Glomerular endothelial cell (primary cell): ENCODE measurements at regions not wholly inside any gene's neighbourhood (a gene's known extent, or its start where the extent isn't known, plus 50 kb on each side); places are given as distances from the start of the nearest gene placed in this dataset.
"Not testable (repeated sequence)": the region's sequence is repeated elsewhere in the genome, so short reads cannot be mapped to it uniquely, and the experiment has no call there.

ENCODE experiments used
- DNase-seq: peaks from one replicate; pipeline ENCODE4 v3.0.0-alpha.2; 2011; ENCODE audit warnings: low read depth, low spot score; ENCODE audit errors: extremely low read depth

- no peak for DNase-seq
Observed at GRCh38 chr2:82237994-82238662, 1933.6 kb upstream of the LRRTM1 start.

- no peak for DNase-seq
Observed at GRCh38 chr2:82234283-82234874, 1929.8 kb upstream of the LRRTM1 start.

GRCh38 chr2:82233806-82234205 is 1929.3 kb upstream of the LRRTM1 start:
- no peak for DNase-seq

GRCh38 chr2:82230406-82230805 is 1925.9 kb upstream of the LRRTM1 start:
- DNase-seq, result no peak

- no peak for DNase-seq
Observed at GRCh38 chr2:82226441-82226840, 1921.9 kb upstream of the LRRTM1 start.

GRCh38 chr2:82224301-82224940 is 1919.9 kb upstream of the LRRTM1 start:
- DNase-seq, result no peak

- no peak for DNase-seq
Observed at GRCh38 chr2:82215212-82215611, 1910.7 kb upstream of the LRRTM1 start.

- DNase-seq, result no peak
Observed at GRCh38 chr2:82199493-82199852, 1894.9 kb upstream of the LRRTM1 start.

- DNase-seq, result no peak
Observed at GRCh38 chr2:82198809-82199492, 1894.4 kb upstream of the LRRTM1 start.

GRCh38 chr2:82182270-82182669 is 1877.7 kb upstream of the LRRTM1 start:
- no peak for DNase-seq

GRCh38 chr2:82175210-82175609 is 1870.7 kb upstream of the LRRTM1 start:
- DNase-seq, result not testable (repeated sequence)

GRCh38 chr2:82172483-82172882 is 1867.9 kb upstream of the LRRTM1 start:
- DNase-seq, result no peak

- DNase-seq, result no peak
Observed at GRCh38 chr2:82169379-82169778, 1864.8 kb upstream of the LRRTM1 start.

GRCh38 chr2:82165377-82165776 is 1860.8 kb upstream of the LRRTM1 start:
- no peak for DNase-seq

GRCh38 chr2:82158150-82158549 is 1853.6 kb upstream of the LRRTM1 start:
- DNase-seq, result no peak

- DNase-seq, result no peak
Observed at GRCh38 chr2:82155469-82155868, 1850.9 kb upstream of the LRRTM1 start.

GRCh38 chr2:82143343-82143742 is 1838.8 kb upstream of the LRRTM1 start:
- DNase-seq, result no peak

- DNase-seq, result no peak
Observed at GRCh38 chr2:82139979-82140611, 1835.5 kb upstream of the LRRTM1 start.

GRCh38 chr2:82137441-82137840 is 1832.9 kb upstream of the LRRTM1 start:
- no peak for DNase-seq

- DNase-seq, result no peak
Observed at GRCh38 chr2:82128051-82128450, 1823.5 kb upstream of the LRRTM1 start.

- no peak for DNase-seq
Observed at GRCh38 chr2:82124629-82125028, 1820.1 kb upstream of the LRRTM1 start.
